PC-9 (cell line): ENCODE measurements at regions not wholly inside any gene's neighbourhood (a gene's known extent, or its start where the extent isn't known, plus 50 kb on each side); places are given as distances from the start of the nearest gene placed in this dataset.

Experiments used
- BruUV-seq: library from RNA; stranded (reverse); fragments of 400-500 nt; replicated peaks from 2 replicates; lab custom pipeline; 2021; lab: Mats Ljungman, UMichigan
- CTCF ChIA-PET: fragments of 300-600 bp; sonication (Branson Sonifier 250); formaldehyde crosslinking; loops from one replicate; lab custom pipeline; 2022; ENCODE audit warnings: antibody characterized with exemption; lab: Charles Lee
- POLR2A ChIA-PET: fragments of 300-600 bp; sonication (Branson Sonifier 250); formaldehyde crosslinking; loops from one replicate; lab custom pipeline; 2022; ENCODE audit warnings: antibody characterized with exemption; ENCODE audit not compliant: unreplicated experiment; lab: Charles Lee
- DNase-seq, 2 experiments: peaks; one replicate each; pipeline versions ENCODE4 v3.0.0 to v3.0.0-alpha.2; 2015 to 2022; ENCODE audit warnings: mixed read lengths in 1 of 2
- H2AFZ ChIP-seq: fragments of 200-600 bp; sonication (generic); 2 replicates; pipeline ENCODE4 v1.8.1; 2017; ENCODE audit warnings: antibody characterized with exemption
- H3F3A ChIP-seq: fragments of 200-600 bp; sonication (generic); 2 replicates; pipeline ENCODE4 v1.8.1; 2017; ENCODE audit warnings: antibody characterized with exemption, mild to moderate bottlenecking, low read depth; ENCODE audit not compliant: insufficient read depth
- H3K27ac ChIP-seq: fragments of 200-600 bp; sonication (generic); 2 replicates; pipeline ENCODE4 v1.6.1; 2016; ENCODE audit warnings: mixed run types
- H3K27me3 ChIP-seq: fragments of 200-600 bp; sonication (generic); 2 replicates; pipeline ENCODE4 v1.6.1; 2016; ENCODE audit warnings: low read depth, mixed run types; ENCODE audit not compliant: insufficient read depth
- H3K36me3 ChIP-seq: fragments of 200-600 bp; sonication (generic); 2 replicates; pipeline ENCODE4 v1.6.1; 2016; ENCODE audit warnings: low read depth, mixed run types
- H3K4me1 ChIP-seq: fragments of 200-600 bp; sonication (generic); replicated peaks from 2 replicates; pipeline ENCODE4 v1.6.1; 2016; ENCODE audit warnings: mixed run types; ENCODE audit not compliant: insufficient read depth
- H3K4me2 ChIP-seq: fragments of 200-600 bp; sonication (generic); 2 replicates; pipeline ENCODE4 v1.6.1; 2017; ENCODE audit warnings: mixed run types
- H3K4me3 ChIP-seq: fragments of 200-600 bp; sonication (generic); 2 replicates; pipeline ENCODE4 v1.6.1; 2016; ENCODE audit warnings: mixed run types
- H3K79me2 ChIP-seq: fragments of 200-600 bp; sonication (generic); 2 replicates; pipeline ENCODE4 v1.6.1; 2017; ENCODE audit warnings: low read depth, mixed run types
- H3K9me2 ChIP-seq: fragments of 200-600 bp; sonication (generic); 2 replicates; pipeline ENCODE4 v1.8.1; 2017; ENCODE audit warnings: mild to moderate bottlenecking; ENCODE audit not compliant: insufficient read depth
- H3K9me3 ChIP-seq: fragments of 200-600 bp; sonication (generic); 2 replicates; pipeline ENCODE4 v1.8.1; 2016; ENCODE audit warnings: low read depth; ENCODE audit not compliant: insufficient read depth
- H4K20me1 ChIP-seq: fragments of 200-600 bp; sonication (generic); 2 replicates; pipeline ENCODE4 v1.8.1; 2017; ENCODE audit not compliant: insufficient read depth
- CTCF ChIP-seq: fragments of 200-600 bp; sonication (generic); conservative IDR thresholded peaks from 2 replicates; pipeline ENCODE4 v1.6.1; 2017; ENCODE audit warnings: mixed run types, antibody characterized with exemption, mild to moderate bottlenecking, moderate library complexity
- EZH2 ChIP-seq: fragments of 200-600 bp; sonication (generic); IDR thresholded peaks from 2 replicates; pipeline ENCODE4 v1.8.0; 2017; ENCODE audit warnings: antibody characterized with exemption, low read depth
- intact Hi-C: fragments of 100-400 bp; cut with micrococcal nuclease; formaldehyde crosslinking; loops from one replicate; pipeline ENCODE4 v1.10.0; 2022; ENCODE audit not compliant: unreplicated experiment

- intact Hi-C loops, result no loop called here
- Histone ChIP-seq H3K4me1 (no peaks in the 10 kb centered on the region), H3K9me3 (no peaks in the 10 kb centered on the region), H3K27ac (no peak overlapping the region), H3K9me2 (0 out of 2 replicates have a peak, but pooled peaks cover 3% of the 10 kb centered on the region), H3K79me2 (no peaks in the 10 kb centered on the region), H3K4me2 (no peak overlapping the region), H3K27me3 (no peaks in the 10 kb centered on the region), H3F3A (no peaks in the 10 kb centered on the region), H3K36me3 (no peaks in the 10 kb centered on the region), H2AFZ (no peak overlapping the region), H4K20me1 (no peaks in the 10 kb centered on the region), H3K4me3 (no peak overlapping the region)
- DNase-seq, result no peak
- ChIA-PET CTCF (no interaction called here), POLR2A (interaction anchor here (0.6 kb wide), 1 partner anchor 1031 kb away, joined by 4 read pairs; no protein-coding TSS in a partner anchor)
- TF ChIP-seq CTCF (no peak), EZH2 (no peak)
- BruUV-seq, result no TSS peak
Measured at GRCh38 chr20:7180256-7181045, 413.0 kb downstream of the BMP2 start.

GRCh38 chr20:7189231-7189630 is 421.7 kb downstream of the BMP2 start:
- intact Hi-C loops, result no loop called here
- no peak overlapping the region for H3K4me2 ChIP-seq
- no peak for DNase-seq
- H3K4me1 ChIP-seq, result no peaks in the 10 kb centered on the region
- no TSS peak for BruUV-seq
- no peak overlapping the region for H3K27ac ChIP-seq
- TF ChIP-seq CTCF (no peak), EZH2 (no peak)
- H4K20me1 ChIP-seq, result no peaks in the 10 kb centered on the region
- CTCF ChIA-PET, result no interaction called here
- H3K79me2 ChIP-seq, result no peaks in the 10 kb centered on the region
- POLR2A ChIA-PET, result no interaction called here
- no peaks in the 10 kb centered on the region for H3K27me3 ChIP-seq
- no peaks in the 10 kb centered on the region for H3F3A ChIP-seq
- no peaks in the 10 kb centered on the region for H3K9me2 ChIP-seq
- no peak overlapping the region for H2AFZ ChIP-seq
- H3K9me3 ChIP-seq, result no peaks in the 10 kb centered on the region
- H3K36me3 ChIP-seq, result no peaks in the 10 kb centered on the region
- H3K4me3 ChIP-seq, result no peak overlapping the region

- H3F3A ChIP-seq, result no peaks in the 10 kb centered on the region
- no peaks in the 10 kb centered on the region for H3K9me3 ChIP-seq
- H2AFZ ChIP-seq, result no peak overlapping the region
- no peak overlapping the region for H3K4me3 ChIP-seq
- intact Hi-C loops, result no loop called here
- no peaks in the 10 kb centered on the region for H3K4me1 ChIP-seq
- no peaks in the 10 kb centered on the region for H3K9me2 ChIP-seq
- no peak for DNase-seq
- H4K20me1 ChIP-seq, result no peaks in the 10 kb centered on the region
- no peaks in the 10 kb centered on the region for H3K27me3 ChIP-seq
- no TSS peak for BruUV-seq
- ChIA-PET CTCF (no interaction called here), POLR2A (no interaction called here)
- no peak overlapping the region for H3K4me2 ChIP-seq
- no peaks in the 10 kb centered on the region for H3K79me2 ChIP-seq
- no peaks in the 10 kb centered on the region for H3K36me3 ChIP-seq
- H3K27ac ChIP-seq, result no peak overlapping the region
- TF ChIP-seq EZH2, result no peak
Measured at GRCh38 chr20:7193681-7194080, 426.2 kb downstream of the BMP2 start.
